Upper lobe of left lung (tissue), 6 donors: ENCODE measurements at regions not wholly inside any gene's neighbourhood (a gene's known extent, or its start where the extent isn't known, plus 50 kb on each side); places are given as distances from the start of the nearest gene placed in this dataset.
A peak's percentile ranks its signal among the peaks of the same experiment; 100 is the strongest.

Experiments used
- ATAC-seq, 2 donors: fragments of 200-7000 bp; cut with Tn5 transposase; one replicate each; pipeline ENCODE4 v1.9.1; 2022; ENCODE audit warnings: mild to moderate bottlenecking in 2 of 2, moderate library complexity in 2 of 2; ENCODE audit not compliant: low FRiP score in 2 of 2
- DNase-seq, 2 donors: peaks; one replicate each; pipeline ENCODE4 v3.0.0-alpha.2; 2019 to 2020
- H3K27ac ChIP-seq, 4 donors: fragments of 200-600 bp; sonication (generic); one replicate each; pipeline ENCODE4 v1.5.1; 2016 to 2019
- H3K27me3 ChIP-seq, 4 donors: fragments of 200-600 bp; sonication (generic); one replicate each; pipeline ENCODE4 v1.5.1; 2017 to 2019
- H3K36me3 ChIP-seq, 4 donors: fragments of 200-600 bp; sonication (generic); one replicate each; pipeline ENCODE4 v1.5.1; 2016 to 2019
- H3K4me1 ChIP-seq, 4 donors: fragments of 200-600 bp; sonication (generic); one replicate each; pipeline ENCODE4 v1.5.1; 2018 to 2019
- H3K4me3 ChIP-seq, 4 donors: fragments of 200-600 bp; sonication (generic); one replicate each; pipeline ENCODE4 v1.5.1; 2017 to 2019; ENCODE audit warnings: mild to moderate bottlenecking in 2 of 4, moderate library complexity in 1 of 4
- H3K9me3 ChIP-seq, 4 donors: fragments of 200-600 bp; sonication (generic); one replicate each; pipeline ENCODE4 v1.5.1; 2018 to 2019
- EP300 ChIP-seq, 4 donors: sonication (generic); formaldehyde crosslinking; IDR thresholded peaks; one replicate each; pipeline ENCODE4 v1.5.1; 2017; ENCODE audit warnings: antibody characterized with exemption in 4 of 4, control low read depth in 2 of 4
- POLR2A ChIP-seq, 4 donors: fragments of 450-650 bp; IDR thresholded peaks; one replicate each; pipeline ENCODE4 v1.5.1; 2016 to 2017; ENCODE audit warnings: antibody characterized with exemption in 4 of 4, mild to moderate bottlenecking in 2 of 4
- POLR2AphosphoS5 ChIP-seq, 2 donors: sonication (generic); formaldehyde crosslinking; IDR thresholded peaks; one replicate each; pipeline ENCODE4 v1.5.1; 2017; ENCODE audit warnings: antibody characterized with exemption in 2 of 2
- WGBS, 2 donors: methylation state at CpG; one replicate each; pipeline ENCODE4 v1.1.5; 2017 to 2018; 5-methylcytosine and 5-hydroxymethylcytosine counted together
- TF ChIP-seq, protein P1 (sequence below), 6 experiments: fragments of 450-650 bp in 4 of 6; fragments of 200-600 bp in 2 of 6; sonication (generic) in 2 of 6; IDR thresholded peaks; one replicate each; pipeline ENCODE4 v1.5.1; 2016 to 2019; ENCODE audit warnings: antibody characterized with exemption in 6 of 6
- donor health status: DM: no; HTN: no; CAD: no; lungs with moderate emphysema.
- donor health status: DM: no; HTN: yes; CAD: no; lungs with severe emphysema.

DNA sequence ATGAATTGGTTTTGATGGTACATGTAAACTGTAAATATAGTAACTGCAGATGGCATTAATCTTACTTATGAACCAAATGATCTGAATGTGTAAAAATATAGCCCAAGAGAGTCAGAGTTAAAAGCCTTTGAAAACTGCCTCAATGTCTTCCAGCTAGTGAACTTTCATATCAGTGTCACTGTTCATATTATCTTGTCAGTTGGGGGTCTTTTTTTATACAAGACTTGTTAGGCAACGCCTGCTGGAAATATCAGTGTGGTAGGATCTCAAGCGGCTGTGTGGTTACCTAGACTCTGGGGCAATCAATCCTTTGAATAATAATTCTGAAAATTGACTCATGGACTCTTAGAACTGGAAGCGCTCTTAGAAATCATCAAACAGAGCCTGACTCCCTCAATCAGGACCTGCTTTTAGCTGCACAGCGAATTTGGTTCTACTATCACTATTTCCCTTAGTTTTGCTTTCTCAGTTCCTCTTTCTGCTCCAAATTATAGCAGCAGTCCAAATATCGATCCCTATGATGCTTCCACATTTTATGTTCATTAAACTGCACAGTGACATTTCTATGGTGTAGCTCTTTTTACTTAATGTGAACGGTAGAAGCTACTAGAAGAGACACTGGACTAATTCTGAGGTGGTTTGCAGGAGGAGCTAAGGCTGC is 100.1 kb upstream of the COL1A2 start:
- no peak for ATAC-seq
- H3K27me3 ChIP-seq: no peaks in the 10 kb centered on the region
- no peaks in the 10 kb centered on the region for H3K36me3 ChIP-seq
- no peak overlapping the region for H3K4me3 ChIP-seq
- no peaks in the 10 kb centered on the region for H3K4me1 ChIP-seq
- no peak overlapping the region for H3K27ac ChIP-seq
- no peak for DNase-seq
- no peak for TF ChIP-seq EP300 (IDR thresholded peaks at IDR 0.05)
- TF ChIP-seq POLR2A (IDR thresholded peaks at IDR 0.05): no peak
- TF ChIP-seq, protein P1, sequence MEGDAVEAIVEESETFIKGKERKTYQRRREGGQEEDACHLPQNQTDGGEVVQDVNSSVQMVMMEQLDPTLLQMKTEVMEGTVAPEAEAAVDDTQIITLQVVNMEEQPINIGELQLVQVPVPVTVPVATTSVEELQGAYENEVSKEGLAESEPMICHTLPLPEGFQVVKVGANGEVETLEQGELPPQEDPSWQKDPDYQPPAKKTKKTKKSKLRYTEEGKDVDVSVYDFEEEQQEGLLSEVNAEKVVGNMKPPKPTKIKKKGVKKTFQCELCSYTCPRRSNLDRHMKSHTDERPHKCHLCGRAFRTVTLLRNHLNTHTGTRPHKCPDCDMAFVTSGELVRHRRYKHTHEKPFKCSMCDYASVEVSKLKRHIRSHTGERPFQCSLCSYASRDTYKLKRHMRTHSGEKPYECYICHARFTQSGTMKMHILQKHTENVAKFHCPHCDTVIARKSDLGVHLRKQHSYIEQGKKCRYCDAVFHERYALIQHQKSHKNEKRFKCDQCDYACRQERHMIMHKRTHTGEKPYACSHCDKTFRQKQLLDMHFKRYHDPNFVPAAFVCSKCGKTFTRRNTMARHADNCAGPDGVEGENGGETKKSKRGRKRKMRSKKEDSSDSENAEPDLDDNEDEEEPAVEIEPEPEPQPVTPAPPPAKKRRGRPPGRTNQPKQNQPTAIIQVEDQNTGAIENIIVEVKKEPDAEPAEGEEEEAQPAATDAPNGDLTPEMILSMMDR (IDR thresholded peaks at IDR 0.05): no peak
- TF ChIP-seq POLR2AphosphoS5 (IDR thresholded peaks at IDR 0.05): no peak
- WGBS, 2 donors: 73% methylated on average over 6 of the region's 6 CpGs
- H3K9me3 ChIP-seq: no peaks in the 10 kb centered on the region

DNA sequence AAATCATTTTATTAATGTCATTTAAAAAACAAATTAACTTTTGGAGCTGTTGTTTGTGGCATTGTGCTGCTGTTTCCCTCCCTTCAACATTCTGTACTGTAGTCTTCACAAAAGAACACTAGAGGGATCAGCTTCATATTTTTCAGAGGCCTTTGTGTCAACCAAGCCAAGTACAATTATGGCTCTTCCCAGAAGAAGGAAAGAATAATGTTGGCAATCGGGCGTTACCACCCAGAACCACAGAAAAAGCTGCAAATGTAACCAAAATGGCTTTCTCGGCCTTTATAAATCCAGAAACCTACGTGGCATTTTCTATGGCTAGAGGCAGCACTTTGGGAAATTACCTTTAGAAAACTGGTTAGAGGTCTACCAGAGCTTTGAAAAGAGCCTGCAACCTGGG is 98.8 kb upstream of the COL1A2 start:
- Histone ChIP-seq H3K9me3 (no peaks in the 10 kb centered on the region), H3K27me3 (no peaks in the 10 kb centered on the region), H3K4me1 (no peaks in the 10 kb centered on the region), H3K27ac (peak overlapping the region; percentile 12 to 57 (median 35)), H3K36me3 (no peaks in the 10 kb centered on the region), H3K4me3 (no peak overlapping the region)
- no peak for DNase-seq
- TF ChIP-seq, protein P1 (IDR thresholded peaks at IDR 0.05): peak in 5 of 6 experiments; percentile 19 to 46 (median 27)
- no peak for TF ChIP-seq POLR2AphosphoS5 (IDR thresholded peaks at IDR 0.05)
- ATAC-seq: peak in 1 of 2 donors; percentile 76
- 58 to 76% methylated on average over 4 of the region's 4 CpGs for WGBS, 2 donors

DNA sequence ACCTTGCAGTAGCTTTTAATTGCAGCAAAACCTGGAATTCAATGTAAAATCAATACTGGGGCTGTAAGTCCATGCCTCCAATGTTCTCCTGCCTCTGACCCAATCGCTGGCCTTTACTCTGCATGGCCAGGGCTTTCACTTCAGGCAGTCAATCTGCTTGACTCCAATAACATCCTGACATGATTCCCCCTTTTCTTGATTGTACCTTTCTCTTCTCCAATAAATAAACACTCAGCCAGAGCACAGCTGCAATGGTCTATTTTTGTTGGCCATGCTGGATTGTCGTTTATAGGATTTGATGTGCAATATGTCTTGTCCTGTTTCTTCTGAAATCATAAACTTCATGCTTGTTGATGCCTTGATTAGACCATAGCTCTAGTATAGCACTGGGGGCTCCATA is 97.8 kb upstream of the COL1A2 start:
- WGBS, 2 donors: 53 to 60% methylated on average over 2 of the region's 2 CpGs
- TF ChIP-seq POLR2A (IDR thresholded peaks at IDR 0.05) (no peak), EP300 (IDR thresholded peaks at IDR 0.05) (no peak), POLR2AphosphoS5 (IDR thresholded peaks at IDR 0.05) (no peak)
- TF ChIP-seq, protein P1 (IDR thresholded peaks at IDR 0.05): no peak
- no peaks in the 10 kb centered on the region for H3K36me3 ChIP-seq
- no peak for DNase-seq
- H3K27ac ChIP-seq: peak overlapping the region in 3 of 4 donors; percentile 12 to 57 (median 49)
- ATAC-seq: no peak
- no peaks in the 10 kb centered on the region for H3K9me3 ChIP-seq
- no peaks in the 10 kb centered on the region for H3K27me3 ChIP-seq
- no peaks in the 10 kb centered on the region for H3K4me1 ChIP-seq
- no peak overlapping the region for H3K4me3 ChIP-seq

DNA sequence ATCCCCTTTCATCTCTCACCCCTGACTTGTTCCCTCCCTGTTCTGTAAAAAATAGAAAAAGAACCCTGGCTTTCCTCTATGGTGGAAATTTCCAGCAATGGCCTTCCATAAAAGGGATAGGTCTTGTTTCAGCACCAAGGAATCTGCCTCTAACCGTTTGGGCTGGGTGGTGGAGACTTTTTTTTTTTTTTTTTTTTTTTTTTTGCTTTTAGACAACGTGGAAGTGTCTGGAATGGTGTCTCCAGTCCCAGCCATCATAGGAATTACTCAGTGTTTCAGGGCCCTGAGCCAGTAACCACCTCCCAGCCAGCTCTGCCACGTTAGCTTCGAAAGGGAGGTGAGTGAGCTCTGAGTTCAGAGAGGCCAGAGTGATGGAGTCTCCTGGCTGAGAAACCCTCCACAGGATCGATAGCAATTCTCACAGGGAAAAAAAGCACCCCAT is 97.3 kb upstream of the COL1A2 start:
- Histone ChIP-seq H3K4me3 (no peak overlapping the region), H3K4me1 (peaks cover 0 to 2% (median under 1%) of the 10 kb centered on the region in 4 donors), H3K27me3 (no peaks in the 10 kb centered on the region), H3K9me3 (no peaks in the 10 kb centered on the region), H3K36me3 (no peaks in the 10 kb centered on the region), H3K27ac (peak overlapping the region; percentile 17 to 57 (median 36))
- TF ChIP-seq EP300 (IDR thresholded peaks at IDR 0.05) (no peak), POLR2AphosphoS5 (IDR thresholded peaks at IDR 0.05) (peak in 1 of 2 donors; percentile 12), POLR2A (IDR thresholded peaks at IDR 0.05) (no peak)
- TF ChIP-seq, protein P1 (IDR thresholded peaks at IDR 0.05): no peak
- DNase-seq (no peak), ATAC-seq (peak; percentile 52 to 82)
- WGBS, 2 donors: 58 to 79% methylated on average over 5 of the region's 5 CpGs

DNA sequence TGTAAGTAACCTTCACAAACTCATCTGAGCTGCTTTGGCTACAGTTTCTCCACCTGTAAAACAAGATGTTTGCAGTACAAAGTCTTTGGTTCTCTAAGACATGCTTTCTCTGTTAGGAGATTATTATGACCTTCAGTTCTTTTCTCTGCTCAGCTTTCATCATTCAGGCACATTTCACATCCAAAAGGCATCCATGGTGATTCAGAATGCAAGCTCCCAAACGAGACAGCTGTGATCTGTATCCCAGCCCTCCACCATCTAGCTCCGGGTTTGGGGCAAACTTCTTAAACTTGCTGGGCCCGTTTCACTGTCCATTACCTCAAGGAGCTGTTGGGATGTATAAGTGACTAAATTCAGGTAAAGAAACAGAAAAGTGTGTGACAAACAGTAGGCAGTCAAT is 95.8 kb upstream of the COL1A2 start:
- Histone ChIP-seq H3K27ac (peak overlapping the region in 1 of 4 donors; percentile 21), H3K36me3 (no peaks in the 10 kb centered on the region), H3K4me1 (peaks cover 0 to 11% (median 5%) of the 10 kb centered on the region in 4 donors), H3K27me3 (no peaks in the 10 kb centered on the region), H3K4me3 (no peak overlapping the region), H3K9me3 (no peaks in the 10 kb centered on the region)
- ATAC-seq (no peak), DNase-seq (no peak)
- WGBS, 2 donors: 70 to 71% methylated on average over 3 of the region's 3 CpGs
- no peak for TF ChIP-seq EP300 (IDR thresholded peaks at IDR 0.05)
- TF ChIP-seq POLR2AphosphoS5 (IDR thresholded peaks at IDR 0.05): no peak
- TF ChIP-seq POLR2A (IDR thresholded peaks at IDR 0.05): no peak
- TF ChIP-seq, protein P1 (IDR thresholded peaks at IDR 0.05): no peak
